HG02973 (cell line): ENCODE measurements at regions not wholly inside any gene's neighbourhood (a gene's known extent, or its start where the extent isn't known, plus 50 kb on each side); places are given as distances from the start of the nearest gene placed in this dataset.

Experiments
- ATAC-seq: cut with Tn5 transposase; IDR thresholded peaks from one replicate; pipeline ENCODE4 v1.9.1; 2021; ENCODE audit warnings: moderate library complexity; ENCODE audit not compliant: unreplicated experiment

- no peak for ATAC-seq
Observed at GRCh38 chr10:78357141-78358063, 323.7 kb downstream of the RPS24 start.

GRCh38 chr10:78358351-78358750, 324.7 kb downstream of the RPS24 start:
- no peak for ATAC-seq

GRCh38 chr10:78358982-78359381, 325.3 kb downstream of the RPS24 start:
- ATAC-seq: no peak

GRCh38 chr10:78359640-78360091, 326.0 kb downstream of the RPS24 start:
- ATAC-seq: no peak

GRCh38 chr10:78360284-78360683, 326.6 kb downstream of the RPS24 start:
- ATAC-seq: no peak

- no peak for ATAC-seq
Observed at GRCh38 chr10:78361031-78361430, 327.4 kb downstream of the RPS24 start.

- ATAC-seq: no peak
Observed at GRCh38 chr10:78362406-78363022, 328.9 kb downstream of the RPS24 start.

GRCh38 chr10:78363190-78363589, 329.5 kb downstream of the RPS24 start:
- ATAC-seq: no peak

GRCh38 chr10:78365694-78366093, 332.0 kb downstream of the RPS24 start:
- ATAC-seq: no peak

GRCh38 chr10:78366663-78367411, 333.2 kb downstream of the RPS24 start:
- ATAC-seq: no peak

- ATAC-seq: no peak
Observed at GRCh38 chr10:78367751-78368150, 334.1 kb downstream of the RPS24 start.

- ATAC-seq: no peak
Observed at GRCh38 chr10:78371136-78371535, 337.5 kb downstream of the RPS24 start.

- ATAC-seq: no peak
Observed at GRCh38 chr10:78372806-78373205, 339.1 kb downstream of the RPS24 start.

GRCh38 chr10:78374331-78375028, 340.8 kb downstream of the RPS24 start:
- ATAC-seq: no peak

GRCh38 chr10:78375854-78376785, 342.5 kb downstream of the RPS24 start:
- no peak for ATAC-seq

- ATAC-seq: no peak
Observed at GRCh38 chr10:78377356-78377755, 343.7 kb downstream of the RPS24 start.

GRCh38 chr10:78378192-78378591, 344.5 kb downstream of the RPS24 start:
- ATAC-seq: no peak

- ATAC-seq: no peak
Observed at GRCh38 chr10:78381107-78381506, 347.4 kb downstream of the RPS24 start.

- ATAC-seq: no peak
Observed at GRCh38 chr10:78382047-78382446, 348.4 kb downstream of the RPS24 start.

GRCh38 chr10:78382772-78383171, 349.1 kb downstream of the RPS24 start:
- ATAC-seq: no peak
